SK-N-SH (cell line): ENCODE measurements at regions not wholly inside any gene's neighbourhood (a gene's known extent, or its start where the extent isn't known, plus 50 kb on each side); places are given as distances from the start of the nearest gene placed in this dataset.

ENCODE experiments used
- CTCF ChIA-PET: fragments of 300-600, 350-600 bp; formaldehyde crosslinking; extraction: SDS; loops from one replicate; lab custom pipeline; 2021; lab: Yijun Ruan, JAX
- POLR2A ChIA-PET: fragments of 350-600 bp; sonication (Branson Sonifier 250); formaldehyde crosslinking; extraction: SDS; loops from one replicate; lab custom pipeline; 2020; ENCODE audit warnings: antibody characterized with exemption, inconsistent platforms; lab: Yijun Ruan, JAX
- DNase-seq: peaks from one replicate; pipeline ENCODE4 v3.0.0; 2012
- H2AFZ ChIP-seq: fragments of 200-600 bp; sonication (generic); 2 replicates; pipeline ENCODE4 v1.8.1; 2016; ENCODE audit warnings: antibody characterized with exemption, mild to moderate bottlenecking, low read depth
- H3F3A ChIP-seq: fragments of 200-600 bp; sonication (generic); replicated peaks from 2 replicates; pipeline ENCODE3; 2016; ENCODE audit warnings: antibody characterized with exemption, mild to moderate bottlenecking; ENCODE audit not compliant: insufficient read depth
- H3K27ac ChIP-seq, 2 experiments: fragments of 200-500 bp in 1 of 2; fragments of 200-600 bp in 1 of 2; sonication (Bioruptor generic) in 1 of 2; sonication (generic), shearing (Covaris generic) in 1 of 2; 2 replicates each; pipeline versions ENCODE4 v1.5.1 to v1.6.1; 2014 to 2016; ENCODE audit warnings: low read depth in 2 of 2, inconsistent platforms in 1 of 2, low read length in 1 of 2, mild to moderate bottlenecking in 1 of 2, mixed read lengths in 1 of 2
- H3K27me3 ChIP-seq: fragments of 200-600 bp; sonication (generic), shearing (Covaris generic); 2 replicates; pipeline ENCODE4 v1.6.1; 2016; ENCODE audit warnings: mixed run types; ENCODE audit not compliant: insufficient read depth
- H3K36me3 ChIP-seq, 2 experiments: fragments of 200-500 bp in 1 of 2; fragments of 200-600 bp in 1 of 2; sonication (Bioruptor generic) in 1 of 2; sonication (generic) in 1 of 2; replicated peaks in 1 of 2; 2 replicates each; pipeline versions ENCODE3 to v1.5.1; 2014 to 2016; ENCODE audit warnings: low read length in 1 of 2, mild to moderate bottlenecking in 1 of 2; ENCODE audit not compliant: insufficient read depth in 2 of 2, control insufficient read depth in 1 of 2
- H3K4me1 ChIP-seq, 2 experiments: fragments of 200-500 bp in 1 of 2; fragments of 200-600 bp in 1 of 2; sonication (Bioruptor generic) in 1 of 2; sonication (generic), shearing (Covaris generic) in 1 of 2; 2 replicates each; pipeline versions ENCODE4 v1.5.1 to v1.6.1; 2014 to 2016; ENCODE audit warnings: low read depth in 1 of 2, low read length in 1 of 2, mixed run types in 1 of 2; ENCODE audit not compliant: insufficient read depth in 2 of 2, control insufficient read depth in 1 of 2
- H3K4me2 ChIP-seq: fragments of 200-600 bp; sonication (generic), shearing (Covaris generic); 2 replicates; pipeline ENCODE4 v1.6.1; 2017; ENCODE audit warnings: mixed run types
- H3K4me3 ChIP-seq, 2 experiments: fragments of 200-500 bp in 1 of 2; fragments of 200-600 bp in 1 of 2; sonication (Bioruptor generic) in 1 of 2; sonication (generic), shearing (Covaris generic) in 1 of 2; 2 replicates each; pipeline versions ENCODE4 v1.5.1 to v1.8.1; 2014 to 2016; ENCODE audit warnings: low read depth in 2 of 2, inconsistent platforms in 1 of 2, low read length in 1 of 2, mild to moderate bottlenecking in 1 of 2, mixed read lengths in 1 of 2, moderate library complexity in 1 of 2
- H3K79me2 ChIP-seq: fragments of 200-600 bp; sonication (generic); 2 replicates; pipeline ENCODE4 v1.8.1; 2017; ENCODE audit warnings: mild to moderate bottlenecking; ENCODE audit not compliant: insufficient read depth
- H3K9ac ChIP-seq: fragments of 200-600 bp; sonication (generic); 2 replicates; pipeline ENCODE4 v1.6.1; 2017; ENCODE audit warnings: mixed run types
- H3K9me2 ChIP-seq: fragments of 200-600 bp; sonication (generic); 2 replicates; pipeline ENCODE4 v1.6.1; 2017; ENCODE audit warnings: mixed run types
- H3K9me3 ChIP-seq: fragments of 200-600 bp; sonication (generic); 2 replicates; pipeline ENCODE4 v1.6.1; 2017; ENCODE audit warnings: mixed run types, mild to moderate bottlenecking, moderate library complexity
- H4K20me1 ChIP-seq: fragments of 200-600 bp; sonication (generic); 2 replicates; pipeline ENCODE4 v1.6.1; 2017; ENCODE audit warnings: mild to moderate bottlenecking, mixed run types; ENCODE audit not compliant: insufficient read depth
- FOSL2 ChIP-seq: IDR thresholded peaks from 2 replicates; pipeline ENCODE4 v1.4.0; 2012; ENCODE audit warnings: low read depth, mild to moderate bottlenecking, moderate library complexity, borderline replicate concordance
- FOXJ3 ChIP-seq: sonication (generic); formaldehyde crosslinking; IDR thresholded peaks from 2 replicates; pipeline ENCODE4 v1.5.1; 2020; ENCODE audit warnings: mild to moderate bottlenecking, missing genetic modification reagents
- JUND ChIP-seq: IDR thresholded peaks from 2 replicates; pipeline ENCODE4 v1.4.0; 2012
- RAD21 ChIP-seq: IDR thresholded peaks from 2 replicates; pipeline ENCODE4 v1.6.1; 2012; ENCODE audit warnings: mild to moderate bottlenecking, low read length
- RCOR1 ChIP-seq: fragments of 150-350 bp; IDR thresholded peaks from 2 replicates; pipeline ENCODE4 v1.6.1; 2017; ENCODE audit warnings: antibody characterized with exemption, low read length
- RFX5 ChIP-seq: IDR thresholded peaks from 2 replicates; pipeline ENCODE4 v1.6.1; 2012; ENCODE audit warnings: mild to moderate bottlenecking, improper control_type of control experiment, low read length
- TCF12 ChIP-seq: IDR thresholded peaks from 2 replicates; pipeline ENCODE4 v1.4.0; 2012
- YY1 ChIP-seq: IDR thresholded peaks from 2 replicates; pipeline ENCODE4 v1.4.0; 2012; ENCODE audit warnings: low read depth, mild to moderate bottlenecking
- WGBS: methylation state at CpG from one replicate; pipeline ENCODE4 v1.1.6; 2017; ENCODE audit warnings: low lambda C conversion rate; 5-methylcytosine and 5-hydroxymethylcytosine counted together
- TF ChIP-seq, protein P1 (sequence below): fragments of 150-350 bp; IDR thresholded peaks from 2 replicates; pipeline ENCODE4 v1.6.1; 2016; ENCODE audit warnings: mild to moderate bottlenecking, low read depth, low read length
- TF ChIP-seq, protein P2 (sequence below): fragments of 200-600 bp; sonication (generic); IDR thresholded peaks from 2 replicates; pipeline ENCODE4 v1.6.1; 2017; ENCODE audit warnings: antibody characterized with exemption, mild to moderate bottlenecking, moderate library complexity

- TF ChIP-seq, protein P1, sequence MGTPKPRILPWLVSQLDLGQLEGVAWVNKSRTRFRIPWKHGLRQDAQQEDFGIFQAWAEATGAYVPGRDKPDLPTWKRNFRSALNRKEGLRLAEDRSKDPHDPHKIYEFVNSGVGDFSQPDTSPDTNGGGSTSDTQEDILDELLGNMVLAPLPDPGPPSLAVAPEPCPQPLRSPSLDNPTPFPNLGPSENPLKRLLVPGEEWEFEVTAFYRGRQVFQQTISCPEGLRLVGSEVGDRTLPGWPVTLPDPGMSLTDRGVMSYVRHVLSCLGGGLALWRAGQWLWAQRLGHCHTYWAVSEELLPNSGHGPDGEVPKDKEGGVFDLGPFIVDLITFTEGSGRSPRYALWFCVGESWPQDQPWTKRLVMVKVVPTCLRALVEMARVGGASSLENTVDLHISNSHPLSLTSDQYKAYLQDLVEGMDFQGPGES = no peak
These were observed 232.1 kb downstream of the TMX3 start (continued) for GRCh38 chr18:68482815-68483214.

- no peak overlapping the region for H2AFZ ChIP-seq
- WGBS = 79% methylated on average over 4 of the region's 4 CpGs
- no peaks in the 10 kb centered on the region for H3K79me2 ChIP-seq
- H3K9me3 ChIP-seq = no peaks in the 10 kb centered on the region
- no peak for TF ChIP-seq JUND
- TF ChIP-seq RAD21 = no peak
- TF ChIP-seq RFX5 = no peak
- TF ChIP-seq FOXJ3 (CRISPR knock-in tag) = no peak
- no peak for TF ChIP-seq RCOR1
- TF ChIP-seq TCF12 = no peak
- no peak for TF ChIP-seq FOSL2
- H3K36me3 ChIP-seq = no peaks in the 10 kb centered on the region
- no peak overlapping the region for H3K9ac ChIP-seq
- no peak overlapping the region for H3K27ac ChIP-seq
- H3K4me3 ChIP-seq = no peak overlapping the region
- no peaks in the 10 kb centered on the region for H3K9me2 ChIP-seq
- POLR2A ChIA-PET = no interaction called here
- H3K4me1 ChIP-seq = no peaks in the 10 kb centered on the region; a peak in 1 of 4 replicates
- CTCF ChIA-PET = no interaction called here
- no peak for DNase-seq
- no peaks in the 10 kb centered on the region for H3F3A ChIP-seq
- no peak overlapping the region for H3K4me2 ChIP-seq
- H4K20me1 ChIP-seq = no peaks in the 10 kb centered on the region
- no peaks in the 10 kb centered on the region for H3K27me3 ChIP-seq
These were observed 234.7 kb downstream of the TMX3 start for GRCh38 chr18:68480196-68480595.

DNA sequence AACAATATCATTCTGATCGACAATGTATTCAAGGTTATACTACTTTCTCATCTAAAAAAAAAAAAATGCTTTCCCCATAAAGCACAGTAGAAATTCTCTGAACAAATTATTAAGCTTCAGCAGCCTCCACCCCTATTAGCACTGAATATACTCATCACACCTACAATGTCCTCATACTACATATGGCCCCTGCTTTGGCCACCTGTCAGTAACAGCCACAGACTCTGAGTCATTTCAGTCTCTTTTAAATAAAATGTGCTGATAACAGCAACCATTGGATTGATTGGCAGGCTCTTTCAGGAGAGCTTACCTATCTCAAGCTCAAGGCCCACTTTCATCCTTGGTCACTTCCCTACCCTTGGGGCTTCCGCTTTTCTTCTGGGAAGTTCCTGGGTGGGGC is 236.7 kb downstream of the TMX3 start:
- H3K4me3 ChIP-seq = no peak overlapping the region
- H3F3A ChIP-seq = no peaks in the 10 kb centered on the region
- no peaks in the 10 kb centered on the region for H3K9me3 ChIP-seq
- H3K9me2 ChIP-seq = no peaks in the 10 kb centered on the region
- no peak overlapping the region for H3K27ac ChIP-seq
- H3K9ac ChIP-seq = no peak overlapping the region
- H3K36me3 ChIP-seq = no peaks in the 10 kb centered on the region
- WGBS = 91% methylated on average over 2 of the region's 2 CpGs
- no peak overlapping the region for H3K4me2 ChIP-seq
- no peaks in the 10 kb centered on the region for H3K79me2 ChIP-seq
- H2AFZ ChIP-seq = no peak overlapping the region
- DNase-seq = no peak
- ChIA-PET CTCF (interaction anchor here (1.1 kb wide), 1 partner anchor 112 kb away, joined by 3 read pairs; no protein-coding TSS in a partner anchor), POLR2A (no interaction called here)
- no peaks in the 10 kb centered on the region; a peak in 1 of 4 replicates for H3K4me1 ChIP-seq
- H3K27me3 ChIP-seq = no peaks in the 10 kb centered on the region
- H4K20me1 ChIP-seq = no peaks in the 10 kb centered on the region
- TF ChIP-seq, protein P1 = no peak
- no peak for TF ChIP-seq FOSL2
- no peak for TF ChIP-seq YY1
- TF ChIP-seq, protein P2, sequence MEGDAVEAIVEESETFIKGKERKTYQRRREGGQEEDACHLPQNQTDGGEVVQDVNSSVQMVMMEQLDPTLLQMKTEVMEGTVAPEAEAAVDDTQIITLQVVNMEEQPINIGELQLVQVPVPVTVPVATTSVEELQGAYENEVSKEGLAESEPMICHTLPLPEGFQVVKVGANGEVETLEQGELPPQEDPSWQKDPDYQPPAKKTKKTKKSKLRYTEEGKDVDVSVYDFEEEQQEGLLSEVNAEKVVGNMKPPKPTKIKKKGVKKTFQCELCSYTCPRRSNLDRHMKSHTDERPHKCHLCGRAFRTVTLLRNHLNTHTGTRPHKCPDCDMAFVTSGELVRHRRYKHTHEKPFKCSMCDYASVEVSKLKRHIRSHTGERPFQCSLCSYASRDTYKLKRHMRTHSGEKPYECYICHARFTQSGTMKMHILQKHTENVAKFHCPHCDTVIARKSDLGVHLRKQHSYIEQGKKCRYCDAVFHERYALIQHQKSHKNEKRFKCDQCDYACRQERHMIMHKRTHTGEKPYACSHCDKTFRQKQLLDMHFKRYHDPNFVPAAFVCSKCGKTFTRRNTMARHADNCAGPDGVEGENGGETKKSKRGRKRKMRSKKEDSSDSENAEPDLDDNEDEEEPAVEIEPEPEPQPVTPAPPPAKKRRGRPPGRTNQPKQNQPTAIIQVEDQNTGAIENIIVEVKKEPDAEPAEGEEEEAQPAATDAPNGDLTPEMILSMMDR = no peak
- TF ChIP-seq RAD21 = no peak
- no peak for TF ChIP-seq FOXJ3 (CRISPR knock-in tag)
